GM10248 (cell line): ENCODE measurements at regions not wholly inside any gene's neighbourhood (a gene's known extent, or its start where the extent isn't known, plus 50 kb on each side); places are given as distances from the start of the nearest gene placed in this dataset.
"Not testable (repeated sequence)": the region's sequence is repeated elsewhere in the genome, so short reads cannot be mapped to it uniquely, and the experiment has no call there.

Experiments
- CTCF ChIA-PET: fragments of 300-600 bp; sonication (Branson Sonifier 250); formaldehyde crosslinking; extraction: SDS; loops from one replicate; lab custom pipeline; 2021; ENCODE audit warnings: antibody characterized with exemption; lab: Yijun Ruan, JAX
- POLR2A ChIA-PET: fragments of 350-650 bp; sonication (Branson Sonifier 250); formaldehyde crosslinking; extraction: SDS; loops from one replicate; lab custom pipeline; 2020; ENCODE audit warnings: antibody characterized with exemption; lab: Yijun Ruan, JAX
- DNase-seq: peaks from one replicate; pipeline ENCODE4 v3.0.0; 2012; ENCODE audit errors: extremely low spot score
- TF ChIP-seq, protein P1 (sequence below): IDR thresholded peaks from 2 replicates; pipeline ENCODE4 v1.5.1; 2012; ENCODE audit warnings: mild to moderate bottlenecking, low read depth; ENCODE audit errors: extremely low read depth, missing control alignments, control extremely low read depth

DNA sequence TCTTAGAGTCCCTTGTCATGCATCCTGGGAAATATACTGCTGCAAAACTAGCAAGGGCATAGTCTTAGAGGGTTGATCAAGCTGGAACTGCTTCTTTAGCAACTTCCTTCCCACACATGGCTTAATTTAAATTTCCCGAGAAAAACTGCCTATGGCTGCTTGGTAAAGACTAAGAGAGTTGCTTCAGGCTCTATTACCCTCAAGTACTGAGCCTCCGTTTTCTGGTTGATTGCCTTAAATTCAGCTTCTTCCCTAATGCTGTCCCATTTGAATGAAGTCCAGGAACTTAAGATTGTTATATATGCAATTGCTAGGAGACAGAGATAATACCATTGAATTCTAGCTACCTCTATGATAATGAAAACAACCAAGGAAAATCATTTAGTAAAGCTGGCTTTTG is 385.7 kb upstream of the CYLC2 start:
- CTCF ChIA-PET, result no interaction called here
- POLR2A ChIA-PET, result no interaction called here
- no peak for DNase-seq
- TF ChIP-seq, protein P1, sequence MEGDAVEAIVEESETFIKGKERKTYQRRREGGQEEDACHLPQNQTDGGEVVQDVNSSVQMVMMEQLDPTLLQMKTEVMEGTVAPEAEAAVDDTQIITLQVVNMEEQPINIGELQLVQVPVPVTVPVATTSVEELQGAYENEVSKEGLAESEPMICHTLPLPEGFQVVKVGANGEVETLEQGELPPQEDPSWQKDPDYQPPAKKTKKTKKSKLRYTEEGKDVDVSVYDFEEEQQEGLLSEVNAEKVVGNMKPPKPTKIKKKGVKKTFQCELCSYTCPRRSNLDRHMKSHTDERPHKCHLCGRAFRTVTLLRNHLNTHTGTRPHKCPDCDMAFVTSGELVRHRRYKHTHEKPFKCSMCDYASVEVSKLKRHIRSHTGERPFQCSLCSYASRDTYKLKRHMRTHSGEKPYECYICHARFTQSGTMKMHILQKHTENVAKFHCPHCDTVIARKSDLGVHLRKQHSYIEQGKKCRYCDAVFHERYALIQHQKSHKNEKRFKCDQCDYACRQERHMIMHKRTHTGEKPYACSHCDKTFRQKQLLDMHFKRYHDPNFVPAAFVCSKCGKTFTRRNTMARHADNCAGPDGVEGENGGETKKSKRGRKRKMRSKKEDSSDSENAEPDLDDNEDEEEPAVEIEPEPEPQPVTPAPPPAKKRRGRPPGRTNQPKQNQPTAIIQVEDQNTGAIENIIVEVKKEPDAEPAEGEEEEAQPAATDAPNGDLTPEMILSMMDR, result no peak

GRCh38 chr9:102603198-102604195 is 391.6 kb upstream of the CYLC2 start:
- CTCF ChIA-PET, POLR2A ChIA-PET, DNase-seq: not testable (repeated sequence)

GRCh38 chr9:102594241-102594640 is 400.9 kb upstream of the CYLC2 start:
- CTCF ChIA-PET, result no interaction called here
- POLR2A ChIA-PET, result no interaction called here
- no peak for DNase-seq
- TF ChIP-seq, protein P1, result no peak

DNA sequence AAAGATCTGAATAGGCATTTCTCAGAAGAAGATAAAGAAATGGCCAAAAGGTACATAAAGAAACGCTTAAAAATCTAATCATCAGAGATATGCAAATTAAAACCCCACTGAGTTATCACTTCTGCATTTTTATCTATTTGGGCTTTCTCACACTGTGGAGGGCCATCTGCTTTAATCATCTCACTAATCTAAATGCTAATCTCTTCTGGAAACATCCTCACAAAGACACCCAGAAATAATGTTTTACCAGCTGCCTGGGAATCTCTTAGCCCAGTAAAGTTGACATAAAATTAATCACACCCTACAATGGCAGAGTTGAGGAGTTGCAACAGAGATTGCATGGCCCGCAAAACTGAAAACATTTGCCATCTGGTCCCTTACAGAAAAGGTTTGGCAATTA is 407.9 kb upstream of the CYLC2 start:
- ChIA-PET CTCF (interaction anchor here (1.0 kb wide), 1 partner anchor 10 kb away, joined by 3 read pairs; no protein-coding TSS in a partner anchor), POLR2A (no interaction called here)
- DNase-seq, result no peak
- TF ChIP-seq, protein P1, result no peak

GRCh38 chr9:102569436-102569835 is 425.7 kb upstream of the CYLC2 start:
- DNase-seq, result no peak
- TF ChIP-seq, protein P1, result no peak
- POLR2A ChIA-PET, result no interaction called here
- CTCF ChIA-PET, result no interaction called here

GRCh38 chr9:102551346-102551745 is 443.8 kb upstream of the CYLC2 start:
- DNase-seq, result no peak
- TF ChIP-seq, protein P1, result no peak
- ChIA-PET CTCF (no interaction called here), POLR2A (no interaction called here)

- POLR2A ChIA-PET, result no interaction called here
- TF ChIP-seq, protein P1, result no peak
- CTCF ChIA-PET, result no interaction called here
- no peak for DNase-seq
Observed at GRCh38 chr9:102550886-102551285, 444.2 kb upstream of the CYLC2 start.
